OCI-LY3 (cell line): ENCODE measurements at regions not wholly inside any gene's neighbourhood (a gene's known extent, or its start where the extent isn't known, plus 50 kb on each side); places are given as distances from the start of the nearest gene placed in this dataset.
"Not testable (repeated sequence)": the region's sequence is repeated elsewhere in the genome, so short reads cannot be mapped to it uniquely, and the experiment has no call there.

Experiments used
- H2AFZ ChIP-seq: fragments of 200-600, 300-600 bp; shearing (Covaris generic); 2 replicates; pipeline ENCODE4 v1.6.0; 2014; ENCODE audit warnings: antibody characterized with exemption, low read depth, low read length
- H3K27ac ChIP-seq: fragments of 200-600, 300-600 bp; sonication (generic); 2 replicates; pipeline ENCODE4 v1.5.1; 2014; ENCODE audit warnings: mild to moderate bottlenecking, low read length, moderate library complexity, mixed read lengths
- H3K27me3 ChIP-seq: fragments of 200-600, 300-600 bp; sonication (generic); 2 replicates; pipeline ENCODE4 v1.6.1; 2014; ENCODE audit warnings: low read depth, low read length, mixed read lengths
- H3K36me3 ChIP-seq: fragments of 200-600, 300-600 bp; sonication (generic); replicated peaks from 2 replicates; pipeline ENCODE3; 2014; ENCODE audit warnings: low read depth, low read length, mixed read lengths
- H3K4me1 ChIP-seq: fragments of 300-600, 200-600 bp; sonication (generic); 2 replicates; pipeline ENCODE4 v1.6.1; 2014; ENCODE audit warnings: low read length, mixed read lengths
- H3K4me2 ChIP-seq: fragments of 200-600, 300-600 bp; sonication (generic); 2 replicates; pipeline ENCODE4 v1.6.1; 2014; ENCODE audit warnings: low read length, mixed read lengths
- H3K4me3 ChIP-seq: fragments of 300-600, 200-600 bp; sonication (generic); 2 replicates; pipeline ENCODE4 v1.5.1; 2014; ENCODE audit warnings: antibody characterized with exemption, mild to moderate bottlenecking, low read length, moderate library complexity
- H3K79me2 ChIP-seq: fragments of 300-600, 200-600 bp; shearing (Covaris generic); 2 replicates; pipeline ENCODE4 v1.6.1; 2014; ENCODE audit warnings: mild to moderate bottlenecking, low read length, mixed read lengths
- H3K9ac ChIP-seq: fragments of 300-600, 200-600 bp; shearing (Covaris generic); 2 replicates; pipeline ENCODE4 v1.6.0; 2014; ENCODE audit warnings: mild to moderate bottlenecking, low read length, moderate library complexity
- H3K9me3 ChIP-seq: fragments of 200-600, 300-600 bp; shearing (Covaris generic); 2 replicates; pipeline ENCODE4 v1.6.1; 2014; ENCODE audit warnings: low read length, mixed read lengths; ENCODE audit not compliant: insufficient read depth
- H4K20me1 ChIP-seq: fragments of 200-600, 300-600 bp; sonication (generic); 2 replicates; pipeline ENCODE4 v1.6.1; 2016; ENCODE audit warnings: low read length, mixed read lengths; ENCODE audit not compliant: insufficient read depth
- CTCF ChIP-seq: fragments of 200-600, 300-600 bp; sonication (generic); IDR thresholded peaks from 2 replicates; pipeline ENCODE4 v1.5.1; 2014; ENCODE audit warnings: antibody characterized with exemption, low read length, low read depth
- EZH2phosphoT487 ChIP-seq: fragments of 200-600 bp; shearing (Covaris generic); IDR thresholded peaks from 2 replicates; pipeline ENCODE4 v1.6.1; 2018; ENCODE audit warnings: antibody characterized with exemption, mixed run types, low read depth

GRCh38 chr10:2334575-2334974 lies 597.2 kb upstream of the ADARB2 start:
- Histone ChIP-seq H3K9me3 (no peaks in the 10 kb centered on the region), H3K27ac (no peak overlapping the region), H3K4me1 (no peaks in the 10 kb centered on the region), H3K9ac (no peak overlapping the region), H4K20me1 (no peaks in the 10 kb centered on the region), H3K36me3 (no peaks in the 10 kb centered on the region), H2AFZ (no peak overlapping the region), H3K4me2 (no peak overlapping the region), H3K79me2 (no peaks in the 10 kb centered on the region), H3K27me3 (no peaks in the 10 kb centered on the region), H3K4me3 (no peak overlapping the region)
- no peak for TF ChIP-seq CTCF
- TF ChIP-seq EZH2phosphoT487: no peak

- Histone ChIP-seq H3K79me2 (no peaks in the 10 kb centered on the region), H2AFZ (no peak overlapping the region), H3K4me1 (no peaks in the 10 kb centered on the region), H3K9me3 (no peaks in the 10 kb centered on the region), H3K27ac (no peak overlapping the region), H3K9ac (no peak overlapping the region), H4K20me1 (no peaks in the 10 kb centered on the region), H3K27me3 (no peaks in the 10 kb centered on the region), H3K4me3 (no peak overlapping the region), H3K4me2 (no peak overlapping the region), H3K36me3 (no peaks in the 10 kb centered on the region)
- TF ChIP-seq CTCF: no peak
- no peak for TF ChIP-seq EZH2phosphoT487
Observed at GRCh38 chr10:2329082-2329481, 591.8 kb upstream of the ADARB2 start.

- H3K4me3 ChIP-seq: no peak overlapping the region
- no peak overlapping the region for H3K4me2 ChIP-seq
- H3K27ac ChIP-seq: no peak overlapping the region
- no peaks in the 10 kb centered on the region for H3K9me3 ChIP-seq
- H3K36me3 ChIP-seq: no peaks in the 10 kb centered on the region
- no peak overlapping the region for H2AFZ ChIP-seq
- no peaks in the 10 kb centered on the region for H4K20me1 ChIP-seq
- no peaks in the 10 kb centered on the region for H3K4me1 ChIP-seq
- TF ChIP-seq CTCF: no peak
- no peak for TF ChIP-seq EZH2phosphoT487
- H3K79me2 ChIP-seq: no peaks in the 10 kb centered on the region
- no peak overlapping the region for H3K9ac ChIP-seq
- H3K27me3 ChIP-seq: no peaks in the 10 kb centered on the region
Observed at GRCh38 chr10:2326411-2326810, 589.1 kb upstream of the ADARB2 start.

GRCh38 chr10:2315045-2315485 lies 577.7 kb upstream of the ADARB2 start:
- not testable (repeated sequence) for H3K9ac ChIP-seq, H3K4me3 ChIP-seq, H2AFZ ChIP-seq

GRCh38 chr10:2306081-2306480 lies 568.8 kb upstream of the ADARB2 start:
- Histone ChIP-seq H3K79me2 (no peaks in the 10 kb centered on the region), H3K4me3 (no peak overlapping the region)

More at GRCh38 chr10:2315045-2315485, 577.7 kb upstream of the ADARB2 start:
- H3K27me3 ChIP-seq, H3K4me2 ChIP-seq, H4K20me1 ChIP-seq, H3K27ac ChIP-seq, H3K4me1 ChIP-seq, H3K36me3 ChIP-seq, H3K9me3 ChIP-seq, H3K79me2 ChIP-seq: not testable (repeated sequence)

More at GRCh38 chr10:2306081-2306480, 568.8 kb upstream of the ADARB2 start:
- no peak overlapping the region for H3K9ac ChIP-seq
- H3K4me2 ChIP-seq: no peak overlapping the region
- H2AFZ ChIP-seq: no peak overlapping the region
- no peak for TF ChIP-seq CTCF
- TF ChIP-seq EZH2phosphoT487: no peak
- no peaks in the 10 kb centered on the region for H3K27me3 ChIP-seq
- H3K36me3 ChIP-seq: no peaks in the 10 kb centered on the region
- no peaks in the 10 kb centered on the region for H4K20me1 ChIP-seq
- H3K27ac ChIP-seq: no peak overlapping the region
- H3K4me1 ChIP-seq: no peaks in the 10 kb centered on the region
- H3K9me3 ChIP-seq: no peaks in the 10 kb centered on the region
